ENCODE measurements at regions not wholly inside any gene's neighbourhood (a gene's known extent, or its start where the extent isn't known, plus 50 kb on each side); places are given as distances from the start of the nearest gene placed in this dataset.

DNA sequence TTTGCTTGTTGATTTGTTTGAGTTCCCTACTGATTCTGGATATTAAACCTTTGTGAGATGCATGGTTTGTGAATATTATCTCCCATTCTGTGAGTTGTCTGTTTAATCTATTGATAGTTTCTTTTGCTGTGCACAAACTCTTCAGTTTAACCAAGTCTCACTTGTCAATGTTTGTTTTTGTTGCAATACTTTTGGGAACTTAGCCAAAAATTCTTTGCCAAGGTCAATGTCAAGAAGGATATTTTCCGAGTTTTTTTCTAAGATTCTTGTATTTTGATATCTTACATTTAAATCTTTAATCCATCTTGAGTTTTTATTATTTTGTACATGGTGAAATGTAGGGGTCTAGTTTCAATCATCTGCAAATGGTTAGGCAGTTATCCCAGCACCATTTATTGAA is 1230.7 kb upstream of the NCAM2 start:
- Histone ChIP-seq H2AFZ (ENCODE audit: low read depth, low read length) (no peak overlapping the region), H3K4me2 (ENCODE audit: low read length, poor library complexity, severe bottlenecking) (no peak overlapping the region), H3K36me3 (ENCODE audit: control insufficient read depth in 1 of 2, insufficient read depth in 2 of 2, low read depth in 1 of 2, low read length in 2 of 2) (no peaks in the 10 kb centered on the region), H3K9ac (ENCODE audit: low read length) (no peak overlapping the region), H3K9me3 (ENCODE audit: control insufficient read depth, low read length) (peaks cover 4% of the 10 kb centered on the region), H2AK5ac (ENCODE audit: low read length, severe bottlenecking) (no peak overlapping the region), H3K27ac (ENCODE audit: low read length, poor library complexity, severe bottlenecking) (no peak overlapping the region), H2BK15ac (ENCODE audit: low read depth, poor library complexity, severe bottlenecking) (no peak overlapping the region), H3K4ac (ENCODE audit: low read depth in 1 of 2, low read length in 2 of 2) (no peak overlapping the region), H4K91ac (ENCODE audit: low read length) (no peak overlapping the region), H4K8ac (ENCODE audit: low read length) (no peak overlapping the region), H3K4me1 (ENCODE audit: control insufficient read depth, insufficient read depth, low read depth, low read length) (no peaks in the 10 kb centered on the region), H3K4me3 (ENCODE audit: insufficient read depth in 1 of 2, low read depth in 1 of 2, low read length in 2 of 2) (no peak overlapping the region), H3K79me1 (replicated peaks; ENCODE audit: low read length, poor library complexity, severe bottlenecking) (no peaks in the 10 kb centered on the region), H3K18ac (ENCODE audit: low read depth in 1 of 2, low read length in 2 of 2) (no peak overlapping the region), H3K23ac (ENCODE audit: low read length in 2 of 2) (no peak overlapping the region), H2BK120ac (ENCODE audit: low read depth, low read length) (no peak overlapping the region), H2BK5ac (ENCODE audit: low read depth, low read length, poor library complexity, severe bottlenecking) (no peak overlapping the region), H3K27me3 (ENCODE audit: control insufficient read depth in 1 of 2, insufficient read depth in 1 of 2, low read length in 2 of 2) (no peaks in the 10 kb centered on the region), H2BK12ac (ENCODE audit: low read length in 2 of 2) (no peak overlapping the region), H3K14ac (ENCODE audit: low read length in 2 of 2) (no peak overlapping the region)
- no peak for DNase-seq
- WGBS, result no CpG with 5 or more reads among the region's 1 CpG

GRCh38 chr21:19771881-19772280 is 1226.3 kb upstream of the NCAM2 start:
- no peaks in the 10 kb centered on the region for H3K36me3 ChIP-seq (ENCODE audit: control insufficient read depth in 1 of 2, insufficient read depth in 2 of 2, low read depth in 1 of 2, low read length in 2 of 2)
- no peak overlapping the region for H3K4me3 ChIP-seq (ENCODE audit: insufficient read depth in 1 of 2, low read depth in 1 of 2, low read length in 2 of 2)
- H4K8ac ChIP-seq (ENCODE audit: low read length), result no peak overlapping the region
- H4K91ac ChIP-seq (ENCODE audit: low read length), result no peak overlapping the region
- no peak overlapping the region for H3K9ac ChIP-seq (ENCODE audit: low read length)
- H3K4ac ChIP-seq (ENCODE audit: low read depth in 1 of 2, low read length in 2 of 2), result no peak overlapping the region
- no peak overlapping the region for H2BK12ac ChIP-seq (ENCODE audit: low read length in 2 of 2)
- 90% methylated on average over 1 of the region's 2 CpGs for WGBS
- no peaks in the 10 kb centered on the region for H3K27me3 ChIP-seq (ENCODE audit: control insufficient read depth in 1 of 2, insufficient read depth in 1 of 2, low read length in 2 of 2)
- H3K18ac ChIP-seq (ENCODE audit: low read depth in 1 of 2, low read length in 2 of 2), result no peak overlapping the region
- no peaks in the 10 kb centered on the region for H3K4me1 ChIP-seq (ENCODE audit: control insufficient read depth, insufficient read depth, low read depth, low read length)
- no peak overlapping the region for H2AK5ac ChIP-seq (ENCODE audit: low read length, severe bottlenecking)
- H3K4me2 ChIP-seq (ENCODE audit: low read length, poor library complexity, severe bottlenecking), result no peak overlapping the region
- no peak overlapping the region for H3K27ac ChIP-seq (ENCODE audit: low read length, poor library complexity, severe bottlenecking)
- no peaks in the 10 kb centered on the region for H3K79me1 ChIP-seq (replicated peaks; ENCODE audit: low read length, poor library complexity, severe bottlenecking)
- no peak overlapping the region for H3K14ac ChIP-seq (ENCODE audit: low read length in 2 of 2)
- H3K9me3 ChIP-seq (ENCODE audit: control insufficient read depth, low read length), result no peaks in the 10 kb centered on the region
- no peak overlapping the region for H2BK120ac ChIP-seq (ENCODE audit: low read depth, low read length)
- H2BK15ac ChIP-seq (ENCODE audit: low read depth, poor library complexity, severe bottlenecking), result no peak overlapping the region
- H3K23ac ChIP-seq (ENCODE audit: low read length in 2 of 2), result no peak overlapping the region
- H2BK5ac ChIP-seq (ENCODE audit: low read depth, low read length, poor library complexity, severe bottlenecking), result no peak overlapping the region
- H2AFZ ChIP-seq (ENCODE audit: low read depth, low read length), result no peak overlapping the region
- no peak for DNase-seq

GRCh38 chr21:19776076-19776475 is 1222.1 kb upstream of the NCAM2 start:
- H3K18ac ChIP-seq (ENCODE audit: low read depth in 1 of 2, low read length in 2 of 2), result no peak overlapping the region
- H3K23ac ChIP-seq (ENCODE audit: low read length in 2 of 2), result no peak overlapping the region
- no peak overlapping the region for H4K91ac ChIP-seq (ENCODE audit: low read length)
- no peak overlapping the region for H3K4me2 ChIP-seq (ENCODE audit: low read length, poor library complexity, severe bottlenecking)
- H2BK15ac ChIP-seq (ENCODE audit: low read depth, poor library complexity, severe bottlenecking), result no peak overlapping the region
- no peaks in the 10 kb centered on the region for H3K4me1 ChIP-seq (ENCODE audit: control insufficient read depth, insufficient read depth, low read depth, low read length)
- H3K4me3 ChIP-seq (ENCODE audit: insufficient read depth in 1 of 2, low read depth in 1 of 2, low read length in 2 of 2), result no peak overlapping the region
- H4K8ac ChIP-seq (ENCODE audit: low read length), result no peak overlapping the region
- peaks cover 4% of the 10 kb centered on the region for H3K9me3 ChIP-seq (ENCODE audit: control insufficient read depth, low read length)
- H3K27ac ChIP-seq (ENCODE audit: low read length, poor library complexity, severe bottlenecking), result no peak overlapping the region
- no peaks in the 10 kb centered on the region for H3K79me1 ChIP-seq (replicated peaks; ENCODE audit: low read length, poor library complexity, severe bottlenecking)
- H2BK12ac ChIP-seq (ENCODE audit: low read length in 2 of 2), result no peak overlapping the region
- no peak overlapping the region for H2BK120ac ChIP-seq (ENCODE audit: low read depth, low read length)
- no peak overlapping the region for H2AFZ ChIP-seq (ENCODE audit: low read depth, low read length)
- H2AK5ac ChIP-seq (ENCODE audit: low read length, severe bottlenecking), result no peak overlapping the region
- no peak overlapping the region for H3K9ac ChIP-seq (ENCODE audit: low read length)
- DNase-seq, result no peak
- H3K36me3 ChIP-seq (ENCODE audit: control insufficient read depth in 1 of 2, insufficient read depth in 2 of 2, low read depth in 1 of 2, low read length in 2 of 2), result no peaks in the 10 kb centered on the region
- H2BK5ac ChIP-seq (ENCODE audit: low read depth, low read length, poor library complexity, severe bottlenecking), result no peak overlapping the region
- H3K27me3 ChIP-seq (ENCODE audit: control insufficient read depth in 1 of 2, insufficient read depth in 1 of 2, low read length in 2 of 2), result no peaks in the 10 kb centered on the region
- H3K14ac ChIP-seq (ENCODE audit: low read length in 2 of 2), result no peak overlapping the region
- WGBS, result no CpG with 5 or more reads among the region's 1 CpG
- no peak overlapping the region for H3K4ac ChIP-seq (ENCODE audit: low read depth in 1 of 2, low read length in 2 of 2)

GRCh38 chr21:19781881-19782652 is 1216.1 kb upstream of the NCAM2 start:
- WGBS, result 60% methylated on average over 5 of the region's 7 CpGs
- Histone ChIP-seq H2BK15ac (ENCODE audit: low read depth, poor library complexity, severe bottlenecking) (no peak overlapping the region), H4K91ac (ENCODE audit: low read length) (no peak overlapping the region), H4K8ac (ENCODE audit: low read length) (no peak overlapping the region), H2BK5ac (ENCODE audit: low read depth, low read length, poor library complexity, severe bottlenecking) (no peak overlapping the region), H3K4me2 (ENCODE audit: low read length, poor library complexity, severe bottlenecking) (no peak overlapping the region), H2BK120ac (ENCODE audit: low read depth, low read length) (no peak overlapping the region), H3K18ac (ENCODE audit: low read depth in 1 of 2, low read length in 2 of 2) (no peak overlapping the region), H3K9me3 (ENCODE audit: control insufficient read depth, low read length) (peaks cover 4% of the 10 kb centered on the region), H3K14ac (ENCODE audit: low read length in 2 of 2) (no peak overlapping the region), H3K4me3 (ENCODE audit: insufficient read depth in 1 of 2, low read depth in 1 of 2, low read length in 2 of 2) (no peak overlapping the region), H3K27me3 (ENCODE audit: control insufficient read depth in 1 of 2, insufficient read depth in 1 of 2, low read length in 2 of 2) (no peaks in the 10 kb centered on the region), H3K27ac (ENCODE audit: low read length, poor library complexity, severe bottlenecking) (no peak overlapping the region), H2BK12ac (ENCODE audit: low read length in 2 of 2) (no peak overlapping the region), H3K9ac (ENCODE audit: low read length) (no peak overlapping the region), H3K4me1 (ENCODE audit: control insufficient read depth, insufficient read depth, low read depth, low read length) (no peaks in the 10 kb centered on the region), H3K79me1 (replicated peaks; ENCODE audit: low read length, poor library complexity, severe bottlenecking) (no peaks in the 10 kb centered on the region), H3K4ac (ENCODE audit: low read depth in 1 of 2, low read length in 2 of 2) (no peak overlapping the region), H3K36me3 (ENCODE audit: control insufficient read depth in 1 of 2, insufficient read depth in 2 of 2, low read depth in 1 of 2, low read length in 2 of 2) (no peaks in the 10 kb centered on the region), H2AFZ (ENCODE audit: low read depth, low read length) (no peak overlapping the region), H2AK5ac (ENCODE audit: low read length, severe bottlenecking) (no peak overlapping the region), H3K23ac (ENCODE audit: low read length in 2 of 2) (no peak overlapping the region)
- peak; percentile 41 for DNase-seq

Data from mesenchymal stem cell (in vitro differentiated cells and primary cell).